HG03039 (cell line): ENCODE measurements at regions not wholly inside any gene's neighbourhood (a gene's known extent, or its start where the extent isn't known, plus 50 kb on each side); places are given as distances from the start of the nearest gene placed in this dataset.
"Not testable (repeated sequence)": the region's sequence is repeated elsewhere in the genome, so short reads cannot be mapped to it uniquely, and the experiment has no call there.

ENCODE experiments used
- ATAC-seq: cut with Tn5 transposase; IDR thresholded peaks from one replicate; pipeline ENCODE4 v1.9.1; 2021; ENCODE audit warnings: mild to moderate bottlenecking, moderate library complexity; ENCODE audit not compliant: unreplicated experiment

DNA sequence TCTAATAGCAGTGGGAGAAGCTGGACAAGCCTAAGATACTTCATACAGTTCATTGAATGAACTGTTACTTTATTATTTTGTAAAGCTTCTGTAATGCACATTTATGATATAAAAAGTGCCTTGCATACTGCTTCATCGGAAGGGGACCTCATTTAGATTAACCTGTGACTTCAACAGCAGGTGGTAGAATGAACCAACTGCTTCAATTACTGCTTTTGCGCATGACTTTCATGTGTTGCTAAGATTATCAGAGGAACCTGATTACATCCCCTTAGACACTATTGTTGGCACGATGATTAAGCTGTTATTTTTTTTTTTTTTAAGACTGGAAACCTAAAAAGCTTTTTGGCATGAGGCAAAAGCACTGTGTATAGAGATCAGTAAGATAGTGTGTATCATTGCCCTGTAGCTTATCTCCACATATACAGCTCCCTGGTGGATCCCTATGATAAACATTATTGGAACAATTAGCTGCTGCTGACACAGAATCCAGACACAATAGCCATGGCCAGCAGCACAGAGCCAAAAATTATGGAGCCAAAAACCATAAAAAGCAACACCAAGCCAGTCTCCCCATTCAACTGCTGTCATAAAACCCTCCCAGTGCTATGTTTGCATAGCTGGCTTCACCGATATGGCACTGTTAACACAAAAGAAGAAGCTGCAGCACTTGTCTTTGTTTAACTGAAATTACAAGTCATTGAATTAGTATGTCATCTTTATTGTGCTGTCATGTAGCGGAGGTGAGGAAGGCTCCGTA lies 731.6 kb upstream of the MMS22L start:
- ATAC-seq: no peak

DNA sequence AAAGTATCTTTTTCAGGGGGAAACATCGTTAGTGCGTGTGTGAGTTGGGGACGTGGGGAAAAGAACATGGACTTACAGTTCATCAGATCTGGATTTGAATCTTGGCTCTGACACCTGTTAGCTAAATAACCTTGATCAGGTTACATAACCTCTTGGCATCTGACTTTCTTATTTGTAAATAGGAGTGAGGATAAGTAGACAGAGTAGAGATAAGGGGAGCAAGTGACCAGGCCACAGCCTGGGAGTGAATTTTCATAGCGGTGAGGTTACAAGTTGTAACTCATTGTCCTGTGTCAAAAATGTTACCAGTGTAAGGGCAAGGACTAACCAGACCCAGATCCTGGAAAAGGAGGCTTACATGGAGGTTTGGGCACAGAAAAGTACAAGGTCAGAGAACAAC lies 733.5 kb upstream of the MMS22L start:
- ATAC-seq: no peak

- no peak for ATAC-seq
These were observed 737.2 kb upstream of the MMS22L start for GRCh38 chr6:98020222-98020621.

- no peak for ATAC-seq
These were observed 741.3 kb upstream of the MMS22L start for GRCh38 chr6:98024359-98024758.

DNA sequence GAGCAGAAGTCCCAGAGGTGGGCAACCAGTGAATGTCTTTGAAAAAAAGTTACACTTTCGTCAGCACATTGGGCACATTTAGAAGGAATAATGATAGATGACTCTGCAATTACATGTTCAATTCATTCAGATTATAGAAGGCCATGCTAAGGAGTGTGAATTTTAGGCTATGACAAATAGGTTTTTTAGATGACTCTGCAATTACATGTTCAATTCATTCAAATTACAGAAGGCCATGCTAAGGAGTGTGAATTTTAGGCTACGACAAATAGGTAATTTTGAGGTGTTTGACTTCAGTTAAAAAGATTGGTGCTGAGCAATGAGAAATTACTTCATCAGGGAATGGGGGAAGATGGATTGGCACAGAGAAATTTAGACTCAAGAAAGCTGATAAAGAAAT lies 744.9 kb upstream of the MMS22L start:
- no peak for ATAC-seq

DNA sequence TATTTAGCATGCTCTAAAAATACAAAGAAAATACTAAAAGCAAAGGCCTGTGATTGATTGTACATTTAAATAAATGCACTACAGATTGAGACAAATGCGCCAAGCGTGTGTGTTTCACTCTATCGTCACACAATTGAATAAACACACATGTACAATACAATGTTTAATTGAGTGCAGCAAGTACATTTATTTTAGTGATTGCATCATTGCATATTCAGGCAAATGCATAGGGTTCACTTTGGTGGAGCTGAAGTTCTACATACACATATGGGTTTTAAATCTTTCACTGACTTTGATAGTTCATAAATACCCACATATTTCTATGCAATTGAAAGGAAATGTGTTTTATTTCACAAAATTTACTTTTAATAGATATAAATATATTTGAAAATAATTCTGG lies 750.6 kb upstream of the MMS22L start:
- no peak for ATAC-seq

DNA sequence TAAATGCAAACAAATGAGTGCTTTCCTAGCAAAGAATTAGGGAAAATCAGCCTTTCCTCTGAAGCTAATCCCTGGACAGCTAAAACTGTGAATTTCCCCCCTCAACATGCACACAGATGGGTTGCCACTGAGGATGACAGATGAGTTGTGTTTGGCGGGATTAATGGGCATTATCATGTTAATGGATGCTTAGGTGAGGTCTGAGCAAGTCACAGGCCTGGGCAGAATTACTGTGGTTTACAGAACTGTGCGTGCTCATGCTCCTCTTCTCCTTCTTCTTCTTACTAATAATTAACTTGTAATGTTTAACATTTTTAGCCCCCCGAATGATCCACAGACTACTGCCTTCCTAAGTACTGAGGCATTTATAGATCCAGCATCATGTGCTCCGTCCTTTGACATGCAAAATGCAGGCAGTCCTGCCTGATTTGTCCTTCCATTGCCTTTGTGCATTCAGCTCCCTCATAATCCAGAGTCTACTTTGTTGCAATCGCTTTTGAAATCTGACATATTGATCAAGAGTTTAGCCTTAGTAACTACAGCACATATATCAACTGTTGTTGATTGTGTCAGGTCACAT lies 753.4 kb upstream of the MMS22L start:
- ATAC-seq: no peak

GRCh38 chr6:98037571-98037970 lies 754.6 kb upstream of the MMS22L start:
- ATAC-seq: no peak

DNA sequence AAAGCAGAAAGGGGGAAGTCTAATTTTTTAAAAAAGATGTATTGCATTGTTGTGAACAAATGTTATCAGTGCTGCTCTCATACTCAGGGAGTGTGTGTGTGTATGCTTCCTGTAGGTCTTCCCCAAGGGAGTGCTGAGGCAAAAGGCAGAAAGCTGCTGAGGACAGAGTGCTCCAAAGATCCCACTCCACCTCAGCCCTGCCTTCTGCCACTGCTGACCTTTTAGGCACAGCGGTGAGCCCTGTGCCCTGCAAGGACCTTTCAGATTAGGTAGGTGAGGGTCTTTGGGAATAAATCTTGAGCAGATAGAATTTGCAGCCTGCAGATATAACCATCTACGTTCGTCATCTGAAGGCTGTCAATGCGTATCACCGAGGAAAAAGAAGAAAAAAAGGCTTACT lies 756.4 kb upstream of the MMS22L start:
- ATAC-seq: no peak

DNA sequence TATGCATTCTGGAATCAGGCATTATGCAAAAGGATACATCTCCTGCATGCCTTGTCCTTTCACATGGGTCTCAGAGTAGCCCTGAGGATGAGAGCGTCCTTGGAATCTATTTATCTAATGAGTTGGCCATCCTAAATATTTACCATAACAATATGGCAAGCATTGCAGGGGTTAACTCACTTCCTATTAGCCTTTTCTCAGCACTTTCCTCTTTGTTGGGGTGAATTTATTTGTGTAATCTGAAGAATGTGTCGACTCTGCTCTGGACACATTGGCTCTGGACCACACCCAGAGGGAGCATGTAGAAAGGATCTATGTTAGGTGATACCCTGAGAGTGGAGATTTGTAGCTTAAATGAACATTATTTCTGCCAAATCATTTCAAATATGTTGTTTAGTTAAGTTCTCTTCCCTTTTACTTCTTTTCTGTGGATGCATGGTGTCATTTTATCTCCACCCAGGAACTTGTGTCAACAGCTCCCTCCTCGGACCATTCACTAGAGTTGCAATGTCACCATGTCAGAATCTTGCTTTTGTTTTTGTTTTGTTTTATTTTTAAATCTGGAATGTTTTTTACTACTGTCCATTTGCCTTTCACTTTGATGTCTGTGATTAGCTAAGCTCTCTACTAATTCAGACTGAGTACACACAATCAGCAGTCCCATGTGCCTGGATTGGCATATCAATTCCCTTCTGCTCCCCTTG lies 757.0 kb upstream of the MMS22L start:
- ATAC-seq: no peak

- ATAC-seq: no peak
These were observed 758.0 kb upstream of the MMS22L start for GRCh38 chr6:98041056-98041455.

DNA sequence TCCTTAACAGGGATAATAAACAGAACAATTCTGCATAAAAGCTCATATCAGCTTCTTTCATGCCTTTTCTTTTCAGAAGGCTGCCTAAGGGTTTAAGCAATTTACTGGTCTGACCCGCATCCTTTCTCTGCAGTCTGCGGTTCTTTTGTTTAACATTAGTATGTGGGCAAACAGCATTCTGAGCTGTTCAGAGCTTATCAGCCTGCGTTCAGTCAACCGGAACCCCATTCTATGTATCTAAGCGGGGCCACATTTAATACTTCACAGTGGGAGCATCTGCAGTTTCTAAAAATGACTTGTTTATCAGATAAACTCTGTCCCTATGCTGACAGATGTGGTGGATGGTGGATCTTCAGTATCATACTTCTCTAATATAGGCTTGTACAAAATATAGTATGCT lies 758.9 kb upstream of the MMS22L start:
- no peak for ATAC-seq

DNA sequence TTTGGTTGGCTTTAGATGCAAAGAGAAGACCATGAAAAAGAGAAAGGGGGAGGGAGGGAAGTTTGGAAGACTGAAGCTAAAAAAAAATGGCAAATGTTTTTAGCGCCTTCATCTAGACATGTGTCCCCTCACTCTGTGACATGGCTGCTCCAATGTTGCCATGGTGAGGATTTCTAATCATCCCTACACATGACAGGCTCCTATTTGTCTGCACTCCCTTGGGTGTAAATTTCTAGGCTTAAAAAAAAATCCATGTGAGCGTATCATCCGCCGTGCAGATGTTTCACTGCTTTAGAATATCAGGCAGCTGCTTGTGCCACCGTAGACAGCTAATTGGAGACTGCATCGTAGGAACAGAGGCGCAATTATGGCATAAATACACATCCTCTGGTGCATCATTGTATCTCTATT lies 761.1 kb upstream of the MMS22L start:
- ATAC-seq: no peak

DNA sequence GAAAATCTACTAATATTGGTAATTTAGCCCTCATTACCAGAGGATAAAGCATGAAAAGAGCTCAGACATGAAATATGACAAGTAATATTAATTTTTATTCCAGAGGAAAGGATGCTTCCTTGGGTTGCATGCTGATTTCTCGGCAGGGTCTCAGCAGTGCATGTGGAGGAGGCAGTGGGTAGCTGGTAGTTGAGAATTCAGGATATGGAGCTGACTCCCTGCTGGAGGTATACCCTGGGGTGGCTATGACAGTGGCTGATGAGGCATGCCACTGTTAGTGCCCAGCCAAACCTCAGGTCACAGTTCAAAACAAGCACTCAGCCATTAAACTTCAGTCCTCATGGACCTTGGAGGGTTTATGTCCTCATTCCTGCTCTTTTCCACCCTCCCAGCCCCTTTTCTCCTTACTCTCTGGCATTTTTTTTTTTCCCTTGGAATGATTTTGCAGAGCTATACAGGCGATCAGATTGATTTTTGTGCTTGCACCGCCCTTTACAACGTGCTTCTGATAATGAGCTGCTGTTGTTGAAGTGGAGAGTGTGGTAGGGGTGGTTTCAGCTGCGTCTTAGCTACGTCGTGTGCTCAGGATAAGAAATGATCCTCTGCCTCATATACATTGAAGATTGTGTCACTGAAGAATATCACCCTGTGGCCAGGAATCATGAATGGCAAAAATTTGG lies 761.9 kb upstream of the MMS22L start:
- ATAC-seq: no peak

DNA sequence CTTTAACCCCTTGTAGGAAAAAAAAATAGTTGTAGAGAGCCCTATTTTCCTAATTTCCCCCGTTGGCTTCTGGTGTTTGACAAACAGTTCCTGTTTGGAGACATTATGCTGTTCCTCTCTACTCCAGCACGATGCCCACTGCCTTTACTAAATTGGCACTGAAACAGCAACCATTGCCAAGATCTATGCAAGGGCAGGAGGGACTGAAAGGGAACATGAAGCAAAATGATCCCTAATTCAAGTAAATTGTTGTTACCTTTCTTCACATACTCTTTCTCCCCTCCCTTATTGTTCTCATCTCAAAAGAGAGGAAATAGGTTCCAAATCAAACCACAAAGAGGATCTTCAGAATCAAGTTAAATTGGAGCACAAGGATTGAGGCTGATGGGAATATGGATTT lies 764.1 kb upstream of the MMS22L start:
- ATAC-seq: no peak

DNA sequence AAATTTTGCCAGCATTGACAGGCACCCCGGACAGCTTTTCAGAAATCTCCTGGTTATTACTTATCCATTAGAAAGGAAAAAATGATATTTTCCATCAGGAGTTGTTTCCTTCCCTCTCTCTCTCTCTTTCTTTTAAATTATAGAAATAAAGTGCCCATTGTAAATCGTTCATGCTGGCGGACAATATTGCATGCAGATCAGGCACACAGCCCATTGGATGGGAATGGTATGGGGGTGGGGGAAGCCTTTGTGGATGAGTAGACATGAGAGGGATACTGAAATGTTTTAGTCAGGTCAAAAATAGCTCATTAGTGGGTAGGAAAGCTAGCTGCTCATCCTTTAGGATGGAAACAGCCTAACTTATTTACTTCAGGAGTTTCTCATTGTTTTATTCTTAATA lies 764.9 kb upstream of the MMS22L start:
- no peak for ATAC-seq

DNA sequence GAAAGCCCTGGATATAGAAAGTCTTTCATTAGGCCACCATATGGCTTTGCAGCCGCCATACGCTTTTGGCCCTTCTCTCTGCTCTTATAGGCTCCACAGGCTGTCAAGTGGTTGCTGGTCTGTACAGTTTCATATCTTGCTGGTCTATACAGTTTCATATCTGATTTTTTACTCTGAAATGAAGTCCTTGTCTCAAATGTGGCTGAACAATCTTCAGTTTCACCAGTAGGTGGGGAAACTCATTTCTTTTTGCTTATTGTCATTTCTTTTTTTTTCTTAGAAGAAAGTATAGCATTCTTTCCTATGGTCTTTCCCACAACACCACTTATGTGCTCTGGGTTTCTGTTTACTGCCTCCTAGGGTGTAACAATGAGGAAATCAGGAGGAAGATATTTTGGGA lies 771.4 kb upstream of the MMS22L start:
- no peak for ATAC-seq

DNA sequence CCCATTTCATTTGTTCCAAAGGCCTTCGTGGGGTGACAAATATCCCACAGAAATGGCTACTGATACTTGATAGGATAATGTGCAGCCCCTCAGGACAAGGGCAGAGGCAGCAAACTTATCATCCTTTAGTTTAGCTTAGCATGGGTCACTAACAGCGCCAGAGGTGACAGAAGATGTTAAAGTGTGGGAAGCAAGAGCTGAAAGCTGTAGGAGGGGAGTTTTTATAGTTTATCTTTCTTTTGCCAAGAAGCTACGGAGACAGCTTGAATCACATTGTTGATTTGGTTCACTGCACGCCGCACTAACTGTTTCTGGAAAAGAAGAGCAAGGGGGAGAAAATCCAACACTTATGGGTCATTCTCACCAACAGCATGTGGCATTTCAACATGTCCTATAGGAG lies 773.9 kb upstream of the MMS22L start:
- no peak for ATAC-seq

DNA sequence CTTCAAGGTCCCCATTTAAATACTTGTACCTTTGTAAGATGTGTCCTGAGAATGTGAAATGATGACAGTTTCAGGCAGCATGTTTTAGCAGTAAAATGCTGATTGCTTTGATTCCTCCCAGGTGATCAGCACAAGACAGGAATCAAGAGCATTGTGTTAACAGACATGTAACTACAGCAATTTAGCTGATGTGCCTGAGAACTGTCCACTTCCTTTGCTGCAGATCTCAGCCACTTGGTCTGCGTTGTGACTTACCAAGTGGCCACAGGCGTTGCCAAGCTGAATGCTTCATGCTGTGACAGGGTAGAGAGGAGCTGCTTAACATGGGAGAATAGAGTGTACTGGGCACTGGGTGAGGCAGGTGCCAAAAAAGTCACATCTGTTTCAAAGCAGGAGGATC lies 767.0 kb upstream of the POU3F2 start:
- ATAC-seq: no peak

GRCh38 chr6:98088537-98088936 lies 745.8 kb upstream of the POU3F2 start:
- ATAC-seq: not testable (repeated sequence)

DNA sequence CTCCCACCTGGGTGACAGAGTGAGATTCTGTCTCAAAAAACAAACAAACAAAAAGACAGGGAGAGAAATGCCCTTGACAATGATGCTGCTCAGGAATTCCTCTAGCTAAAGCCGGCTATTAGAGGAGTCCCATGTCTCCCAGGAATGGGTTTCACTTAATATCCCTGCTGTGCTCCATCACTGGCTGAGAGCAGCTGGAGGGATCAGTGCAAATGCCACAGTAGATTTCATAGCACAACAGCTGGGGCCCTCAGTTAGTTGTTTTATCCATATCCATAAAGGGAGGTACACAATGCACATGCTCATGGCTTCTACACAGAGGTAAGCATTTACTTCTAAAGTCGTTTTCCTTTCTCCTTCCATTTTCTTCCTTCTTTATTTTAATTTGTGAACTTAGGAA lies 742.0 kb upstream of the POU3F2 start:
- ATAC-seq: no peak

GRCh38 chr6:98094696-98095095 lies 739.7 kb upstream of the POU3F2 start:
- no peak for ATAC-seq
